Ishikawa (cell line): ENCODE measurements at regions not wholly inside any gene's neighbourhood (a gene's known extent, or its start where the extent isn't known, plus 50 kb on each side); places are given as distances from the start of the nearest gene placed in this dataset.

Experiments used
- CEBPB ChIP-seq: IDR thresholded peaks from 2 replicates; pipeline ENCODE4 v1.6.1; 2012
- CREB1 ChIP-seq: IDR thresholded peaks from 2 replicates; pipeline ENCODE4 v1.6.1; 2012; ENCODE audit warnings: low read depth
- EGR1 ChIP-seq: IDR thresholded peaks from 2 replicates; pipeline ENCODE4 v1.6.1; 2012
- EP300 ChIP-seq: IDR thresholded peaks from 2 replicates; pipeline ENCODE4 v1.6.1; 2012; ENCODE audit warnings: borderline replicate concordance
- FOXM1 ChIP-seq: IDR thresholded peaks from 2 replicates; pipeline ENCODE4 v1.6.1; 2012; ENCODE audit warnings: low read depth, borderline replicate concordance
- NFIC ChIP-seq: IDR thresholded peaks from 2 replicates; pipeline ENCODE4 v1.6.1; 2012
- RAD21 ChIP-seq: IDR thresholded peaks from 2 replicates; pipeline ENCODE4 v1.6.1; 2012; ENCODE audit warnings: low read depth
- TAF1 ChIP-seq: IDR thresholded peaks from 2 replicates; pipeline ENCODE4 v1.6.1; 2012; ENCODE audit warnings: low read depth, mild to moderate bottlenecking
- TCF12 ChIP-seq: IDR thresholded peaks from 2 replicates; pipeline ENCODE4 v1.6.1; 2012; ENCODE audit warnings: low read depth
- TEAD4 ChIP-seq: IDR thresholded peaks from 2 replicates; pipeline ENCODE4 v1.6.1; 2012
- YY1 ChIP-seq: IDR thresholded peaks from 2 replicates; pipeline ENCODE4 v1.6.1; 2012; ENCODE audit warnings: low read depth
- ZBTB7A ChIP-seq: IDR thresholded peaks from 2 replicates; pipeline ENCODE4 v1.6.1; 2012; ENCODE audit warnings: low read depth
- TF ChIP-seq, protein P1 (sequence below): IDR thresholded peaks from 2 replicates; pipeline ENCODE4 v1.6.1; 2012
- TF ChIP-seq, protein P2 (sequence below): IDR thresholded peaks from 2 replicates; pipeline ENCODE4 v1.6.1; 2012; ENCODE audit warnings: low read depth, mild to moderate bottlenecking
- TF ChIP-seq, protein P3 (sequence below): IDR thresholded peaks from 2 replicates; pipeline ENCODE4 v1.6.1; 2012

GRCh38 chr2:180661686-180662030 lies 318.7 kb upstream of the UBE2E3 start:
- no peak for TF ChIP-seq EP300
- no peak for TF ChIP-seq EGR1
- TF ChIP-seq FOXM1 = no peak
- no peak for TF ChIP-seq TCF12
- TF ChIP-seq TEAD4 = no peak
- TF ChIP-seq YY1 = no peak
- TF ChIP-seq, protein P1, sequence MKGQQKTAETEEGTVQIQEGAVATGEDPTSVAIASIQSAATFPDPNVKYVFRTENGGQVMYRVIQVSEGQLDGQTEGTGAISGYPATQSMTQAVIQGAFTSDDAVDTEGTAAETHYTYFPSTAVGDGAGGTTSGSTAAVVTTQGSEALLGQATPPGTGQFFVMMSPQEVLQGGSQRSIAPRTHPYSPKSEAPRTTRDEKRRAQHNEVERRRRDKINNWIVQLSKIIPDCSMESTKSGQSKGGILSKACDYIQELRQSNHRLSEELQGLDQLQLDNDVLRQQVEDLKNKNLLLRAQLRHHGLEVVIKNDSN = no peak
- no peak for TF ChIP-seq NFIC
- TF ChIP-seq, protein P2, sequence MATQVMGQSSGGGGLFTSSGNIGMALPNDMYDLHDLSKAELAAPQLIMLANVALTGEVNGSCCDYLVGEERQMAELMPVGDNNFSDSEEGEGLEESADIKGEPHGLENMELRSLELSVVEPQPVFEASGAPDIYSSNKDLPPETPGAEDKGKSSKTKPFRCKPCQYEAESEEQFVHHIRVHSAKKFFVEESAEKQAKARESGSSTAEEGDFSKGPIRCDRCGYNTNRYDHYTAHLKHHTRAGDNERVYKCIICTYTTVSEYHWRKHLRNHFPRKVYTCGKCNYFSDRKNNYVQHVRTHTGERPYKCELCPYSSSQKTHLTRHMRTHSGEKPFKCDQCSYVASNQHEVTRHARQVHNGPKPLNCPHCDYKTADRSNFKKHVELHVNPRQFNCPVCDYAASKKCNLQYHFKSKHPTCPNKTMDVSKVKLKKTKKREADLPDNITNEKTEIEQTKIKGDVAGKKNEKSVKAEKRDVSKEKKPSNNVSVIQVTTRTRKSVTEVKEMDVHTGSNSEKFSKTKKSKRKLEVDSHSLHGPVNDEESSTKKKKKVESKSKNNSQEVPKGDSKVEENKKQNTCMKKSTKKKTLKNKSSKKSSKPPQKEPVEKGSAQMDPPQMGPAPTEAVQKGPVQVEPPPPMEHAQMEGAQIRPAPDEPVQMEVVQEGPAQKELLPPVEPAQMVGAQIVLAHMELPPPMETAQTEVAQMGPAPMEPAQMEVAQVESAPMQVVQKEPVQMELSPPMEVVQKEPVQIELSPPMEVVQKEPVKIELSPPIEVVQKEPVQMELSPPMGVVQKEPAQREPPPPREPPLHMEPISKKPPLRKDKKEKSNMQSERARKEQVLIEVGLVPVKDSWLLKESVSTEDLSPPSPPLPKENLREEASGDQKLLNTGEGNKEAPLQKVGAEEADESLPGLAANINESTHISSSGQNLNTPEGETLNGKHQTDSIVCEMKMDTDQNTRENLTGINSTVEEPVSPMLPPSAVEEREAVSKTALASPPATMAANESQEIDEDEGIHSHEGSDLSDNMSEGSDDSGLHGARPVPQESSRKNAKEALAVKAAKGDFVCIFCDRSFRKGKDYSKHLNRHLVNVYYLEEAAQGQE = no peak
- TF ChIP-seq CREB1 = no peak
- TF ChIP-seq, protein P3, sequence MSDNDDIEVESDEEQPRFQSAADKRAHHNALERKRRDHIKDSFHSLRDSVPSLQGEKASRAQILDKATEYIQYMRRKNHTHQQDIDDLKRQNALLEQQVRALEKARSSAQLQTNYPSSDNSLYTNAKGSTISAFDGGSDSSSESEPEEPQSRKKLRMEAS = no peak
- TF ChIP-seq ZBTB7A = no peak
- no peak for TF ChIP-seq TAF1
- no peak for TF ChIP-seq RAD21
- TF ChIP-seq CEBPB = no peak

DNA sequence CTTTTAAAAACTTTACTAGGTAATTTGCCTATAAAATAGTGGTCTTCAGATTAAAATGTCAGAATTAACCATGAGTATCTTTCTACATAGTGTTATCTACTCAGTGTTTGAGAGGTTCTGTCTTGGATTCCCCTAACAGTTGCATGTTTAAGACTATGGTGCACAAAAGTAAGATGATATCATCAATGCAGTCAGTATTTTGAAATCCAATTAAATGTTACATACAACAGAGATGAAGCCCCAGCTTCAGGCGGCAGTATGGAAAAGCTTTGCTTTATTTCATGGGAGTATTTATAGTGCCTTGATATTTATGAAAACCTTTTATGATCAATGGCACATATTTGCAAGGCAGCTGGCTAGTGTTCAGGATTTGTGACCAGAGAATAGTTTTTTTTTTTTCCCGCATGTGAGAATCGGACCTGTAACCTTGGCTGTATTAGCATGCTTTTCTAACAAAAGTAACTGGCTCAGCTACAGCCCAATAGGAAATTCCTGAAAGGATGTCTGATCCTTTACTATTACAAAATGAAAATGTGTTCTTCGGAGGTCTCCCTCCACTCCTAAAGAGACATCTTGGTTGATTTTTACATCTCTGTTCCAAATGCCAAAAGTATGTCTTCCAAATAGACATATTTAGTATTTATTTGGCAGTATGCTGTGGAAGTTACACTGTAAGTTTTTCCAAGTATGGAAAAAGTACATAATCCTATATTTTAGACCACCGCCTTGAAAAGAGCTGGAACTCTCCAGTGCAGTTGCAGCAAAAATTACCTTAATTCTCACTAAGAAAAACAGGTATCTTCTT lies 319.3 kb upstream of the UBE2E3 start:
- no peak for TF ChIP-seq FOXM1

- TF ChIP-seq YY1 = no peak
- TF ChIP-seq, protein P3 = no peak
- no peak for TF ChIP-seq CREB1
- no peak for TF ChIP-seq ZBTB7A
- TF ChIP-seq EP300 = no peak
- TF ChIP-seq, protein P2 = no peak
- TF ChIP-seq CEBPB = no peak
- TF ChIP-seq, protein P1 = no peak
Observed at GRCh38 chr2:180660207-180660606, 320.2 kb upstream of the UBE2E3 start.

GRCh38 chr2:180657054-180657453 lies 323.4 kb upstream of the UBE2E3 start:
- TF ChIP-seq TAF1 (no peak), FOXM1 (no peak), EP300 (no peak), CREB1 (no peak), YY1 (no peak), CEBPB (no peak), ZBTB7A (no peak)
- TF ChIP-seq, protein P1 = no peak

DNA sequence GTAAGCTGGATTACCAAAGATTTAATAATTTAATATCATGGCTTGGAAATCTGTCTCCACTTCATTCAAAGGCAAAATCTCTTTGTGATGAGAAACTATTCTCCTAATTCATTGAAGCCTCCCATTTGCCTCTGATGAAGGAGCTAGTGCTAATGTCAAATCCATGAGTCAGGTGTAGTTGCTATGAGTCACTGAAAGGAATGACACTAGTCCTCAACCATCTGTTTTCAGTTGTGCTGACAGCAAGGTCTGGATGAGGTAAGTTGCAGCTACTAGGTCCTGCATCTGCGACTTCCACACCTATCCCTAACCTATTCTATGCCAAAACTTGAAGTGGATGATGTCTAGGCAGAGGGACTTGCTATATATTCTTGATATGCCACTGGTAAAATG lies 324.0 kb upstream of the UBE2E3 start:
- TF ChIP-seq TEAD4 = no peak
- TF ChIP-seq, protein P3 = no peak
- no peak for TF ChIP-seq ZBTB7A
- TF ChIP-seq, protein P1 = no peak
- TF ChIP-seq YY1 = no peak
- no peak for TF ChIP-seq TAF1
- no peak for TF ChIP-seq TCF12
- no peak for TF ChIP-seq NFIC
- no peak for TF ChIP-seq EP300
- TF ChIP-seq EGR1 = no peak
- TF ChIP-seq FOXM1 = no peak
- TF ChIP-seq, protein P2 = no peak
